Suprapubic skin (tissue), 4 donors: ENCODE measurements at regions not wholly inside any gene's neighbourhood (a gene's known extent, or its start where the extent isn't known, plus 50 kb on each side); places are given as distances from the start of the nearest gene placed in this dataset.

Experiments used
- DNase-seq, 2 donors: peaks; one replicate each; pipeline ENCODE4 v3.0.0-alpha.2; 2019; ENCODE audit warnings: low spot score in 2 of 2
- H3K27ac ChIP-seq: fragments of 200-600 bp; sonication (generic); one replicate; pipeline ENCODE4 v1.5.1; 2019
- H3K27me3 ChIP-seq: fragments of 200-600 bp; sonication (generic); one replicate; pipeline ENCODE4 v1.5.1; 2019
- H3K36me3 ChIP-seq: fragments of 200-600 bp; sonication (generic); one replicate; pipeline ENCODE4 v1.5.1; 2019
- H3K4me1 ChIP-seq: fragments of 200-600 bp; sonication (generic); one replicate; pipeline ENCODE4 v1.5.1; 2019
- H3K4me3 ChIP-seq: fragments of 200-600 bp; sonication (generic); one replicate; pipeline ENCODE4 v1.5.1; 2019; ENCODE audit warnings: mild to moderate bottlenecking
- H3K9me3 ChIP-seq: fragments of 200-600 bp; sonication (generic); one replicate; pipeline ENCODE4 v1.5.1; 2019
- CTCF ChIP-seq, 2 donors: fragments of 200-600 bp in 1 of 2; fragments of 450-650 bp in 1 of 2; sonication (generic) in 1 of 2; IDR thresholded peaks; one replicate each; pipeline ENCODE4 v1.5.1; 2016 to 2019; ENCODE audit warnings: antibody characterized with exemption in 2 of 2, mild to moderate bottlenecking in 1 of 2, moderate library complexity in 1 of 2
- EP300 ChIP-seq: sonication (generic); formaldehyde crosslinking; IDR thresholded peaks from one replicate; pipeline ENCODE4 v1.6.1; 2017; ENCODE audit warnings: antibody characterized with exemption
- POLR2A ChIP-seq, 2 donors: fragments of 450-650 bp; IDR thresholded peaks; one replicate each; pipeline ENCODE4 v1.6.1; 2017; ENCODE audit warnings: antibody characterized with exemption in 2 of 2, mild to moderate bottlenecking in 2 of 2, moderate library complexity in 2 of 2
- POLR2AphosphoS5 ChIP-seq, 3 donors: sonication (generic); formaldehyde crosslinking; IDR thresholded peaks; one replicate each; pipeline ENCODE4 v1.6.1; 2017; ENCODE audit warnings: antibody characterized with exemption in 3 of 3
- WGBS: methylation state at CpG from one replicate; pipeline ENCODE4 v1.1.5; 2018; 5-methylcytosine and 5-hydroxymethylcytosine counted together

DNA sequence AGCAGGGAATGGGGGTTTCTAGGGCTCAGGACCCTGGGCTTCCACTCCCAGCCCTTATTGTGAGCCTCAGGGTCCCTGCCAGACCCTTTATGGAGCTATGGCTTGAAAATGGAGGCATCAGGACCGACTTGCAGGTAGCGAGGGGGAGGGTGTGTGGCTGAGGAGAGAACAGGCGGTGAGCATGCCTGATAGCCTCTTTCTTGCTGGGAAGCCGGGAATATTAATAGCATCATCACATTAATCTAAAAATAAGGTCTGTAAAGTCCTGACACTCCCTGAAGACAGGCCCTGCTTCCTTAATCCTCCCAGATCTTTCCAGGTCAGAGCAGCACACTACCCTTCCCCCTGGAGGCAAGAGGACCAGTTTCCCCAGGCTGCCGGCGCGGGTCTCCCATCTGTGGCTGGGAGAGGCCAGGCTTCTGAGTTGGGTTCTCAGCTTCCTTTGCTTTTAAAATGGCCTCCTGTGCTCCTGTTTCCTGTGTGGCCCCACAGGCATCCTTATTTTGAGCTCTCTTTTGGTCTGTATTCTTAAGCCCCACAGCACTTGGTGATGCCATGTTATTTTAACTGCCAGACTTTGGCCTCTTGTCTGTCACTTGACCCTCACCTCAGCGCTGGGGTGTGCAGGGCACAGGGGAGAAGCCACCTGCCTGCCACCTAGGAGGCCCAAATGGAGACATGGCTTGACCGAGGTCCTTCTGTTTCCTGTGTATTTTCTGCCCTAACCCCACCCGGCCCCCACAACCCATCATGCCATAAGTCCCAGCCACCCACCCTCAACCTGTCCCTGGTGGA lies 185.0 kb upstream of the TOPAZ1 start:
- DNase-seq, result no peak
- Histone ChIP-seq H3K4me1 (peaks cover 5% of the 10 kb centered on the region), H3K9me3 (no peaks in the 10 kb centered on the region), H3K4me3 (no peak overlapping the region), H3K36me3 (no peaks in the 10 kb centered on the region), H3K27me3 (peaks cover 44% of the 10 kb centered on the region), H3K27ac (no peak overlapping the region)
- TF ChIP-seq CTCF (IDR thresholded peaks at IDR 0.05), result no peak
- no peak for TF ChIP-seq POLR2AphosphoS5 (IDR thresholded peaks at IDR 0.05)
- no peak for TF ChIP-seq POLR2A (IDR thresholded peaks at IDR 0.05)
- no peak for TF ChIP-seq EP300
- WGBS, result 81% methylated on average over 10 of the region's 10 CpGs

- TF ChIP-seq POLR2AphosphoS5 (IDR thresholded peaks at IDR 0.05) (no peak), CTCF (IDR thresholded peaks at IDR 0.05) (no peak), EP300 (no peak), POLR2A (IDR thresholded peaks at IDR 0.05) (no peak)
- Histone ChIP-seq H3K4me3 (no peak overlapping the region), H3K27ac (no peak overlapping the region), H3K9me3 (no peaks in the 10 kb centered on the region), H3K27me3 (peaks cover 44% of the 10 kb centered on the region), H3K36me3 (no peaks in the 10 kb centered on the region), H3K4me1 (peaks cover 5% of the 10 kb centered on the region)
- WGBS, result 6% methylated on average over 9 of the region's 15 CpGs
- no peak for DNase-seq
Observed at GRCh38 chr3:44058022-44058867, 183.4 kb upstream of the TOPAZ1 start.

DNA sequence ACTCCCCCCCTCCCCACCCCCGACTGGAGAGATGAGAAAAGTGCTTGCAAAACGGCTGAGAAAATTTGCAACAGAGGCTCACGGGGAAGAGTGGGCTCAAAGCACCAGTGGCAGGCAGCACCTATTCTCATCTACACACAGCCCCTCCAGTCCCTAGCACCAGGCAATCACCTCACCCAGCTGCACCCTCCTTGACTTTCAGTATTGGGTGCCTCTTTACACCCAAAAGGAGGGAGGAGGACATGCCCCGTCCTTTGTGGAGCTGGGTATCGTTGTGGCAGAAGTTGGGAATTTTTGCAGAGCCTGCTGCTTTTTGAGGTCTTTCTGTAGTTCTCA lies 182.8 kb upstream of the TOPAZ1 start:
- WGBS, result 42% methylated on average over 5 of the region's 5 CpGs
- Histone ChIP-seq H3K4me3 (no peak overlapping the region), H3K4me1 (peaks cover 5% of the 10 kb centered on the region), H3K36me3 (no peaks in the 10 kb centered on the region), H3K27ac (no peak overlapping the region), H3K9me3 (no peaks in the 10 kb centered on the region), H3K27me3 (peaks cover 44% of the 10 kb centered on the region)
- DNase-seq, result no peak
- no peak for TF ChIP-seq POLR2A (IDR thresholded peaks at IDR 0.05)
- no peak for TF ChIP-seq POLR2AphosphoS5 (IDR thresholded peaks at IDR 0.05)
- no peak for TF ChIP-seq EP300
- no peak for TF ChIP-seq CTCF (IDR thresholded peaks at IDR 0.05)

GRCh38 chr3:44060164-44060563 lies 181.5 kb upstream of the TOPAZ1 start:
- no peak for DNase-seq
- no peak overlapping the region for H3K27ac ChIP-seq
- H3K36me3 ChIP-seq, result no peaks in the 10 kb centered on the region
- no peaks in the 10 kb centered on the region for H3K9me3 ChIP-seq
- H3K4me1 ChIP-seq, result peaks cover 5% of the 10 kb centered on the region
- TF ChIP-seq EP300 (no peak), POLR2A (IDR thresholded peaks at IDR 0.05) (no peak), POLR2AphosphoS5 (IDR thresholded peaks at IDR 0.05) (no peak), CTCF (IDR thresholded peaks at IDR 0.05) (no peak)
- WGBS, result 51% methylated on average over 5 of the region's 5 CpGs
- H3K4me3 ChIP-seq, result no peak overlapping the region
- peaks cover 44% of the 10 kb centered on the region for H3K27me3 ChIP-seq

DNA sequence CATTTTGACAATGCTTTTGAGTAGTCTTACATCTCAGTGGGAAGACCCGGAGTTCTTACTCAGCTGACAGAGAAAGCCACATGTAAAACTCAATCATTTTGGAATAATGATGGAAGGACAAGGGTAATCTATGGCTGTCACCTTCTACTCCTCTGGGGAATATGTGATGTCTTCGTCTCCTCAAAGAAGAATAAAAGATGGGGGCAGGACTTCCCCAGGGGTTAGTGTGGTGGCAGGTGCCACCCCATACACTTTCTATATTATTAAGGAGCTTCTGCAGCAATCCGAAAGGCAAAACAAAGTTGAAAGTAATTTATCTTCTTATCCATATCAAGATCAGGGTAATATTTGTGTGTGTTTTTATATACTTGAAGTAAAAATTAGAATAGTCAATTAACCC lies 180.4 kb upstream of the TOPAZ1 start:
- no peaks in the 10 kb centered on the region for H3K9me3 ChIP-seq
- H3K36me3 ChIP-seq, result no peaks in the 10 kb centered on the region
- WGBS, result 72% methylated on average over 3 of the region's 3 CpGs
- H3K4me3 ChIP-seq, result no peak overlapping the region
- no peak for TF ChIP-seq POLR2AphosphoS5 (IDR thresholded peaks at IDR 0.05)
- TF ChIP-seq EP300, result no peak
- no peak for TF ChIP-seq CTCF (IDR thresholded peaks at IDR 0.05)
- peaks cover 44% of the 10 kb centered on the region for H3K27me3 ChIP-seq
- H3K4me1 ChIP-seq, result peaks cover 5% of the 10 kb centered on the region
- DNase-seq, result no peak
- no peak overlapping the region for H3K27ac ChIP-seq
